Activated CD8-positive, alpha-beta memory T cell treated with anti-CD3 and anti-CD28 coated beads, Interleukin-2, amount 50 U/mL, for 24 hours (primary cell): ENCODE measurements at regions not wholly inside any gene's neighbourhood (a gene's known extent, or its start where the extent isn't known, plus 50 kb on each side); places are given as distances from the start of the nearest gene placed in this dataset.

ENCODE experiments used
- DNase-seq: peaks from one replicate; pipeline ENCODE4 v3.0.0-alpha.2; 2020; ENCODE audit errors: extremely low read depth

DNA sequence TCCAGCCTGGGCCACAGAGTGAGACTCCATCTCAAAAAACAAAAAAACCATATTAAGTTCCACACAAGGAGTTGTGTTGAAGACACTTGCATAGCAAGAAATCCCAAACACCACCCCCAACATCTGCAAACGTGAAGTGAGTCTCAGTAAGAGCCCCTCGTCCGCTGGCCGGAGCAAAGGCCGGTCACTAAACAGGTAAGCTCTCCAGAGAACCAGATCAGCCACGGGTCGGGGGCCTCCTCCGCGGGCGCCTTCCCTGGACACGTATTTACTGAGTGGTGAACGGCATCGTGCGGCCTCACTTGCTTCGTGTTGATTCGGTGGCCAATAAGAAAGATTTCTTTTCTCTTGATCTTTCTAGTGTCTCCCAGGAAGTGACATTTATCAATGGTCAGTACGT lies 93.6 kb downstream of the MRPL36 start:
- DNase-seq = no peak

DNA sequence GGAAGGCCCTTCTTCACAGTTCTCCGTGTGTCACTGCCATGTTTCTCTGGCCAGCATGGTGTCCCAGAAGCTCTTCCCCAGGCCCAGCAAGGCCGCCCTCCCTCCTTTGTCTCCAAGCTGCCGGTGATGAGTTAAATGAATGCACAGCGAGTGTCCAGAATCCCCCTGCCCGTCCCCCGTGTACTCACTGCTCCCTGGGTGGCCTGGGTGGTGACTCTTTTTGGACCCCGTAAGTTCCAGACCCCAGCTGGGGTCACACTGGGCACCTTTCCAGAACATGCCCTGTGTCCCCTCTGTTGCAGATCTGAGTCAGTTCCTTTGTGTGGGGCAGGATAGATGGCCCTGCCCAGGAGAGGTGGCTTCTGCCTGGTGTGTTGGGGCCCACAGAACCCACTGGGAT lies 95.0 kb downstream of the MRPL36 start:
- no peak for DNase-seq

DNA sequence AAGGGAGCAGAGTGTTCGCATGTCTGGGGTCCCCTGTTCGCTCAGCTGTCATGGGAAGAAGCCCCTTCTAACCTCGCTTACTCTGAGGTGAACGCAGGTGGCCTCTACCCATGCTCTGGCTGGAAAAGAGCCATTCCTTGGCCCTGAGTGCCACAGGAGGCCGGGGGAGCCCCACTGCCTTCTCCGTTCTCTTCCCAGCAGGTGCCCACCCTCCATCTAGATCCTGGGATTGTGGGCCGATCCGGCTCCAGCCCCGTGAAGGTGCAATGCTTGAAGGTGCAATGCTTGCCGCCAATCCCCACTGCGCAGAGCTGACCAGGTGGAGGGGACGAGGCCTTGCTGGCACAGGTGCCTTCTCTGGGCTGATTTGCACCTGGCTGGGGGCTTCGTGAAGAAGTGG lies 95.4 kb downstream of the MRPL36 start:
- DNase-seq = no peak

- DNase-seq = no peak
Measured at GRCh38 chr5:1703352-1704050, 96.1 kb downstream of the MRPL36 start.

- no peak for DNase-seq
Measured at GRCh38 chr5:1702318-1702717, 97.3 kb downstream of the MRPL36 start.

DNA sequence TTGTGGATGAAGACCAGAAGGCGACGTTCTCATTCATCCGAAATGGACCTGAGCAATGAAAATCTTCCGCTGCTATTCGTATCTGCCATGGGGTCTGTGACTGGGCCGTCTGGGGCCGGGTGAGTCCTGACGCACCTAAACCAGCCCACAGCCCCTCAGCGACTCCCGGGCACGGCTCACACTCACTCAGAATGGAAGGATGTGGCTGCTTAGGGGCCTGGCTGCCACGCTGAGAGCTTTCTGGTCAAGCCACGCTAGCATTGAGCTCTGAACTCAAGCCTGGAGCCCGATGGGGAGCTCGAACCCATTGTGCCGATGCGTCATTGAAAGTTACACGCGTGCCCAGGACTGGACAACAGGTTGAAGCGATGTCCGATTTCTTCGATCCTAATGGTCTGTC lies 97.8 kb downstream of the MRPL36 start:
- DNase-seq = no peak

DNA sequence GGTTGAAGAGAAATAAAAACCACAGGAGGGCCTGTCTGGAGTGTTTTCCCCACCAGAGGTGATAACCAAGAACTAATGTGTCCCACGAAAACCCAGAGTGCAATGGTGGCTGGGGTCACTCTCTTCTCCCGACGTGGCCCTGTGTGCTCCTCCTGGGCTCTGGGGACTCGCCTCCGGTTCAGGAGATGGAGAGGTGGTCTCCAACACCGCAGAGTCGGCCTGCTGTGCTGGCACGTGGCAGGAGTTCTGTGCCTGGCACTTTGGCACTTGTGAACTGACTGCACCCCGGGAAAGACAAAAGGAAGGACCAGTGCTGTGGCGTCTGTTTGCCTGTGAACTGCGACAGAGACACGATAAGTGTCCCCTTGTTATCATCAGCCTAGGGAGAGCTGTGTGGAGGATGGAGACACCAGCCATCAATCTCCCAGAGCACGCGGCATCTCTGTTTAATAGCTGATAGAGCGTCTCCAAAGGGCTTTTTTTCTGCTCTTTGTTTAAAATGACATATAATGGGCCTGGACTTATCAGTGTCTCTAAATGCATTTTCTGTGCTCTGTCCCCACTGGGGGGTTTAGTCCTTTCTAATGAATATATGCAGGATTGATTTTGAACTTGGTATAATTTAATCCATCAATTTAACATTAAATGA lies 98.3 kb downstream of the MRPL36 start:
- no peak for DNase-seq

GRCh38 chr5:1699394-1699793 lies 100.2 kb downstream of the MRPL36 start:
- DNase-seq = no peak

- DNase-seq = no peak
Measured at GRCh38 chr5:1698589-1699316, 100.9 kb downstream of the MRPL36 start.

DNA sequence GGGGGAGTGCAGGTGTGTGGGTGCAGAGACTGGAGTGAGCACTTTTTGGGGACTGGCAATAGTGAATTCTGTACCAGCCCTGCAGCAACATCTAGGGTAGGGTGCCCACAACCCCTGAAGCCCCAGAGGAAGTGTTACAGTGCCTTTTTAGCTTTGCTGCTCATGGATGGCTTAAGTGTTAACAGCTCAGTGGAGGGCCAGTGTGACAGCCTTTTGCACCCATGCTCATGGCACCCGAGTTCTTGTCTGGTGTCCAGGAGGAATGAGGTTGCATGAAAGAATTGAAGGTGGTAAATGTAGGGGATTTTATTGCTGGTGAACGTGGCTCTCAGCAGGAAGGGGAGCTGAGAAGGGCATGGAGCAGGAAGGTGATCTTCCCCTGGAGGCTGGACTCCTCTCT lies 107.3 kb downstream of the MRPL36 start:
- DNase-seq = no peak

DNA sequence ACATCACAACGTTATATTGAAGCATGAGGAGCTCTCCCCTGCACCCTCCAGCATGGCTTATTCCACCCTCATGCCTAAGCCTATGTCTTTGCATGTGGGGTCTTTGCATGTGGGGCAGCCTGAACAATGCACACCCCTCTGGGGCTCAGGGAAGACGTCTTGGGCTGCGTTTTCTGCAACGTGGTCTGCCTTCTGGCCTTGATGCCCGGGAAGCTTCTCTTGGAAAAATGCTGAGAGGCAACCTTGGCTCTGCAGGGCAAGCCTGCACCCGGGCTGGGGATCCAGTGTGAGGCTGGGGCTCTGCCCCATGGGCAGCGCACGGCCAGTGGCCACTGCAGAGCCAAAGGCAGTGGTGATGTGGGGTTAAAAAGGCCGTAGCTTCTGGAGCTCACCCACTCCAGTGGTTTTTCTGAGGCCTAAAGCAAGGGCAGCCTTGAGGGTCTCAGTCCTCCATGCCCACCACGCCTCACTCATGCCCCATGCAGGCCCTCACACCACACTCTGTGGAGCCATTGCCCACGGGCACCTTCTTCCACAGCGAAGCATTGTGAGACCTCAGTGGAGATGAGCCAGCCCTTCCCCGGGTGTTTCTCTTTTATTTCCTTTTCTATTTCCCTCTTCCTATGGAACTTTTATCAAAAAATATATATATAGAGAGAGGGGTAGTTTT lies 112.2 kb downstream of the MRPL36 start:
- no peak for DNase-seq

DNA sequence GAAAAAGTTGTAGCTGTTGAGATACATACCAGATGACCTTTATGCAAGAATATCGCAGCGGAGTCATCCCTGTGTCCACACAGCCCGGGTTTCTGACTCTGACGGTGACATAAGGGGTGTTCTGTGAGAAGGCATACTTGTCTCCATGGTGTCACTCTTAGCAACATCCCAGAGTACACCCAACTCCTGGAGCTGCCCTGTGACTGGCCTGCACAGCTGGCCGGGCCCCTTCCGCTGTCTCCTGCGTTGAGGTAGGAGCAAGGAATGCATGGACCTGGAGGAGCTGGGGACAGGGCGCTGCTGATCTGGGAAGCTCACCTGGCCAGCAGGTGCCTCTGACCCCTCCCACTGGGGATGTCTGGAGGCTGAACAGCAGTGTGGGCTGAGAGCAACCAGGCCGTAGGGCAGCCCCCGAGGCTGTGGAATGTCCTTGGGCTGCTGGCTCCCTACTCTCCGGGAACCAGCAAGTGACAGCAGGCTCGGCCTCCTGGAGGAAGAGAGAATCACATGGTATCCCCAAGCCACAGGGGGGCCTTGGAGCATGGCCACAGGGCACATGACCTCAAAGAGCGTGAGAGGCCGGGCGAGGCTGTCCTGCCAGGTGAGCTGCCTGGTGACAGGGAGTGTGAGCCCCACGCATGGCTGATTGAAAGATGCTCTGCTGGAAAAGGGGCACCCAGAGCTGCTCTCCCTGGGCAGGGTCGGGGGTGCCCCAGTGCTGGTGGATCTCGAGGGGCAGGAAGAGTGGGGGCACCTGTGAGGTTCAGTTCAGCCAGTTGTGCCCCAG lies 113.4 kb downstream of the MRPL36 start:
- DNase-seq = no peak

DNA sequence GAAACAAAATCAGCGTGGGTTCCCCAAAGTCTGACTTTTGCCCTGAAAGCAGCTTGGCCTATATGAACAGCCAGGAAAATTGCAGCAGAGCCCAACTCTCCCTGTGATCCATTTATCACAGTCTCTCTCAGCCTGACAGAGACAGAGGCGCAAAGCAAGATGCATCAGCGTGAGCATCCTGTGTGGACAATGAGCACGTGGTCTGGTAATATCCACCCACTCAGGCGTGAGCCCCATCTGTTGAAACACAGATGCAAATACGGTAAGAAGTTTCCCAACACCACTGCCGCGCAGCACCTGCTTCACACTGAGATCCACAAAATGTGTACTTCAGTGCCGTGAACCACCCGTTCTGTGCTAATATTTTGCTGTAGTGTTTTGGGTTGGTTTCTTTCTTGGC lies 114.6 kb downstream of the MRPL36 start:
- no peak for DNase-seq

- no peak for DNase-seq
Measured at GRCh38 chr5:1681955-1682354, 117.7 kb downstream of the MRPL36 start.

DNA sequence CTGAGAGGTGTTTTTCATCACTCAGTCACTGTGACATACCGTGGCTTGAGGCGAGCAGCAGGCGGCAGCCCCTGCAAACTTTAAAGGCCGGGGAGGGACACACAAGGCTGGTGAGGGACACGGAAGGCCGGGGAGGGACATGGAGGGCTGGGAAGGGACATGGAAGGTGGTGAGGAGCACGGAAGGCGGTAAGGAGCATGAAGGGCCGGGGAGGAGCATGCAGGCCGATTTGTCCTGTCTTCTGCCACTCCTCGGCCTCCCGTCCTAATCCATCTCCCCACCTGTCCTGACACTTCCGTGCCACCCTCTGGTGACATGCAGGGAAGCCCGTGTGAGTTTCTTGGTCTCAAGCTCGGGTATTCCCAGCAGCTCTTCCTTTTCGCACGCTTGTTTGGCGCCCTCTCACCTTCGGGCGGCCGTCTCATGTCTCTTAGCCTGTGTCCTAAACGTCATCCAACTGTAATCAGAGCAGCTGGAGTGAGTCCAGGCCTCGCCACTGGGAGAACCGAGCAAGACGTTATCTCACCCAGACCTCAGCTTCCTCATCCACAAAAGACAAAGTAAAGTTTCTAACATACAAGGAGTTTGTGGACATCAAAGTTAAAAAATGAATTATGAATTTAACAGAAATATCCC lies 126.5 kb downstream of the MRPL36 start:
- DNase-seq = no peak

DNA sequence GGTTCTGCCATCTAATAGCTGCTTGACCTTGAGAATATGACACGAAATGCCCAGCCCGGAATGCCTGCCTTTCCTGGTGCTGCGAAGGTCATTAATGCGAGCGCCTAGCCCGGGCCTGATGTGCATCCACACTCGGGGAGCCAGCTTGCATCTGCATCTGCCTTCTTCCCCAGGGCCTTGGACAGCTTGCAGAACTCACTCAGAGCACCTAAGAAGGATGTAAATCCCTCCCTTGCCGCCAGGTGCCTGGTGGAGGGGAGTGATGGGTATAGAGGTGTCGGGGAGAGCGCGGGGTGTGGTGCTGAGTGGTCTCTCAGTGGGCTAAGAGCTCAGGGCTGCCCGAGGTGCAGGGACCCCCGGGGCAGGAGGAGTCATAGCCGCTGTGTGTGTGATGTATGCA lies 127.2 kb downstream of the MRPL36 start:
- no peak for DNase-seq

DNA sequence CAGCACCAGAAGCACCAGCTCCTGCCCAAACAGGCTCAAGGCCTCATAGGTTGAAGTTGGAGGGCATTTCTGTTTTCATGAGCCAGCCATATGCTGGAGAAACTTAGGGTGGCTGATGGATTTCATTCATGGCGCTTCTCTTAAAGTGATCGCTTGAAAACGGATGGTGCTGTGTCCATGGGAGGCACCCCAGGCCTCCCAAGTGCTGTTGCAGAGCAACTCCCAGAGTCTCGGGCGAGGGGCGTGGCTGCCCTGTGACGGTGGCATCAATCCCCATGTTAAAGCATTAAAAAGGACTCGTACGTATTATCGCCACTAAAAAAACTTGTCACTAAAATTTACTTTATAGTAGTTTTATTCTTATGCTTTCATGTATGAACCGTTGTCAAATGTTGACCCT lies 128.3 kb downstream of the MRPL36 start:
- no peak for DNase-seq

DNA sequence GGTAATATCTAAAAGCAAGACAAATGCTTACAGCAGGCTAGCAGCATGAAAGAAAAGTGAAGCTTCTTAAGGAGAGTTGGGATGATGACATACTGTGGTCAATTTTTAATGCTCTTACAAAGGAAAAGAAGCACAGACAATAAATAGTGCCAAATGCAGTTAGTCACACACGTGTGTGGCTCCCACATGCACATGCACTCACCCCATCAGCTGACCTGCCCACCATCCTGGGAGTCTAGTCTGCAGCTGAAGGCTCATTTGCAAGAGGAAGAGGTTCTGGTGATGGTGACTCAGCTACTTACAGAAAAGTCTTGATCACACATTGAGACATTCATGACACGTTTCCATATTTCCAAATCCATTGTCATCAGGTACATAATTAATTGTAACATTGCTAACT lies 129.3 kb downstream of the MRPL36 start:
- DNase-seq = no peak

GRCh38 chr5:1669276-1670155 lies 130.1 kb downstream of the MRPL36 start:
- no peak for DNase-seq

DNA sequence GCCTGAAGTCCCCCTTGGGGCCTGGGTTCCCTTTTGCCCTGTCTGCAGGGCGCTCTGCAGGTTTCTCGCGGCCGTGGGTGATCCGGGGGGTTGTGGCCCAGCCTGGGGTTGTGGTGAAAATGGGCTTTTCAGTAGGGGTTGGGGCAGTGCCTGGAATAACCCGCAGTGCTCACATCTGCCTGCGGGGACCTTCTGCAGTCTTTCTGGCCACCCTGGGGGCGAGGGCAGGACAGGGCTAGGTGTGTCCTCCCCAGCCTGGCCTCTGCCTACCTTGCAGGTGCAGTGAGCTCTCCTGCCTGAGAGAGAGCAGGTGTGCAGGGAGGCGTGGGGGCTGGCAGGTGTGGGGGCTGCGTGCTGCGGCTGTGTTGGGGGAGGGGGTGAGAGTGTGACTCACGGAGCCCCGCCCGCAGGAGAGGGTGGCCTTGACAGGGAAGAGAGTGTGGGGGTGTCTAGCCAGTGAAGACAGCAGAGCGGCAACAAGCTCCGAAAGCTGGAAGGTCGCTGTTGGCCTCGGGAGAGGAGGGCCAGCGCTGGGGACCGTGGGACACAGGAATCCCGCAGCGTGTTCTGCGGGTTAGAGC lies 131.4 kb downstream of the MRPL36 start:
- DNase-seq = no peak
